RWPE2 (cell line): ENCODE measurements at regions not wholly inside any gene's neighbourhood (a gene's known extent, or its start where the extent isn't known, plus 50 kb on each side); places are given as distances from the start of the nearest gene placed in this dataset.

Experiments used
- ATAC-seq: fragments of 200-7000 bp; cut with Tn5 transposase; 3 replicates; pipeline ENCODE4 v1.9.1; 2021; ENCODE audit warnings: low read depth
- DNase-seq: peaks from one replicate; pipeline ENCODE4 v3.0.0-alpha.2; 2020; ENCODE audit warnings: low spot score
- H3K27ac ChIP-seq: fragments of 450-650 bp; 2 replicates; pipeline ENCODE4 v1.5.1; 2017; ENCODE audit warnings: mild to moderate bottlenecking; ENCODE audit not compliant: poor library complexity, severe bottlenecking
- H3K27me3 ChIP-seq: fragments of 250-450 bp; sonication (Bioruptor Pico); 2 replicates; pipeline ENCODE4 v1.5.1; 2021; ENCODE audit warnings: mild to moderate bottlenecking, moderate library complexity; ENCODE audit not compliant: insufficient read depth, poor library complexity, severe bottlenecking
- H3K36me3 ChIP-seq: fragments of 250-450 bp; sonication (Bioruptor Pico); 2 replicates; pipeline ENCODE4 v1.5.1; 2020; ENCODE audit warnings: low read depth, mild to moderate bottlenecking, moderate library complexity
- H3K4me1 ChIP-seq: fragments of 250-450 bp; sonication (Bioruptor Pico); 2 replicates; pipeline ENCODE4 v1.5.1; 2021; ENCODE audit warnings: mild to moderate bottlenecking, moderate library complexity; ENCODE audit not compliant: insufficient read depth, poor library complexity, severe bottlenecking
- H3K4me3 ChIP-seq: fragments of 250-450 bp; sonication (Bioruptor Pico); 2 replicates; pipeline ENCODE4 v1.5.1; 2021; ENCODE audit warnings: mild to moderate bottlenecking, moderate library complexity; ENCODE audit not compliant: severe bottlenecking
- H3K9me3 ChIP-seq: fragments of 250-450 bp; sonication (Bioruptor Pico); 2 replicates; pipeline ENCODE4 v1.5.1; 2021; ENCODE audit warnings: mild to moderate bottlenecking, moderate library complexity; ENCODE audit not compliant: severe bottlenecking
- CTCF ChIP-seq: fragments of 450-650 bp; IDR thresholded peaks from one replicate; pipeline ENCODE4 v1.5.1; 2017; ENCODE audit warnings: mild to moderate bottlenecking, moderate library complexity; ENCODE audit not compliant: poor library complexity, severe bottlenecking

GRCh38 chr14:65243766-65244442, 141.6 kb upstream of the MAX start:
- Histone ChIP-seq H3K27me3 (no peaks in the 10 kb centered on the region), H3K4me1 (peaks cover 15% of the 10 kb centered on the region), H3K4me3 (no peak overlapping the region), H3K9me3 (no peaks in the 10 kb centered on the region), H3K27ac (no peak overlapping the region), H3K36me3 (no peaks in the 10 kb centered on the region)
- no peak for TF ChIP-seq CTCF
- no peak for DNase-seq
- ATAC-seq = 0 out of 3 replicates have a peak, but pooled peaks have one; percentile 35

GRCh38 chr14:65249471-65250161, 147.3 kb upstream of the MAX start:
- H3K4me1 ChIP-seq = peaks cover 10% of the 10 kb centered on the region
- H3K27ac ChIP-seq = no peak overlapping the region
- no peak overlapping the region for H3K4me3 ChIP-seq
- no peaks in the 10 kb centered on the region for H3K36me3 ChIP-seq
- TF ChIP-seq CTCF = no peak
- DNase-seq (no peak), ATAC-seq (no peak)
- H3K27me3 ChIP-seq = no peaks in the 10 kb centered on the region
- H3K9me3 ChIP-seq = no peaks in the 10 kb centered on the region

GRCh38 chr14:65250162-65250495, 147.8 kb upstream of the MAX start:
- Histone ChIP-seq H3K4me1 (peaks cover 14% of the 10 kb centered on the region), H3K27me3 (no peaks in the 10 kb centered on the region), H3K27ac (no peak overlapping the region), H3K4me3 (no peak overlapping the region), H3K36me3 (no peaks in the 10 kb centered on the region), H3K9me3 (no peaks in the 10 kb centered on the region)
- DNase-seq = no peak
- no peak for ATAC-seq
- no peak for TF ChIP-seq CTCF

GRCh38 chr14:65251213-65251612, 148.9 kb upstream of the MAX start:
- Histone ChIP-seq H3K4me3 (no peak overlapping the region), H3K27me3 (no peaks in the 10 kb centered on the region), H3K9me3 (no peaks in the 10 kb centered on the region), H3K4me1 (peaks cover 25% of the 10 kb centered on the region), H3K27ac (peak overlapping the region; percentile 18), H3K36me3 (no peaks in the 10 kb centered on the region)
- TF ChIP-seq CTCF = no peak
- ATAC-seq = peak; percentile 75
- no peak for DNase-seq
